GM13976 (cell line): ENCODE measurements at regions not wholly inside any gene's neighbourhood (a gene's known extent, or its start where the extent isn't known, plus 50 kb on each side); places are given as distances from the start of the nearest gene placed in this dataset.
"Not testable (repeated sequence)": the region's sequence is repeated elsewhere in the genome, so short reads cannot be mapped to it uniquely, and the experiment has no call there.

Experiments used
- DNase-seq: peaks from one replicate; pipeline ENCODE4 v3.0.0; 2012; ENCODE audit warnings: low spot score
- in situ Hi-C: fragments of 300-500 bp; cut with MboI; formaldehyde crosslinking; loops from one replicate; pipeline ENCODE4 v1.12.0; 2022; ENCODE audit warnings: low sequenced_read_pairs, mixed read lengths, inconsistent platforms; ENCODE audit not compliant: unreplicated experiment
- TF ChIP-seq, protein P1 (sequence below): IDR thresholded peaks from 2 replicates; pipeline ENCODE4 v1.5.1; 2012; ENCODE audit warnings: borderline replicate concordance, mild to moderate bottlenecking; ENCODE audit not compliant: insufficient read depth; ENCODE audit errors: extremely low read depth, missing control alignments, control extremely low read depth

DNA sequence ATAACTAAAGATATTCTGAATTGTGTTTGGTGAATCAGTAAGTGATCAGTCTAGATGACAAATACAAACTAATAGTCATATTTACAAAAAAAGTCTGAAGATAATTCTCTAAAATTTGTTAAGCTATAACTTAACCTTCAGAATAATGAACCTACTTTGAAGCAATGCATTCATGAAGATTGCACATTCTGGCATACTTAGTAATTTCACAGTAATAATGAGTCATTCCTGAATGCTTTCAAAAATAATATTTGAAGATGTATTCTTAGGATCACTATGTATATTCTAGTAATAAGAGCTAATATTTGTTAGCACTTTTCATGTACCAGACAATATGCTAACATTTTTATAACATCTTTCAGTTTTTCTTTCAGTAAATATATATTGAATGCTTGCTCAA lies 756.7 kb upstream of the SLIT2 start:
- in situ Hi-C loops = no loop called here
- DNase-seq = no peak
- TF ChIP-seq, protein P1, sequence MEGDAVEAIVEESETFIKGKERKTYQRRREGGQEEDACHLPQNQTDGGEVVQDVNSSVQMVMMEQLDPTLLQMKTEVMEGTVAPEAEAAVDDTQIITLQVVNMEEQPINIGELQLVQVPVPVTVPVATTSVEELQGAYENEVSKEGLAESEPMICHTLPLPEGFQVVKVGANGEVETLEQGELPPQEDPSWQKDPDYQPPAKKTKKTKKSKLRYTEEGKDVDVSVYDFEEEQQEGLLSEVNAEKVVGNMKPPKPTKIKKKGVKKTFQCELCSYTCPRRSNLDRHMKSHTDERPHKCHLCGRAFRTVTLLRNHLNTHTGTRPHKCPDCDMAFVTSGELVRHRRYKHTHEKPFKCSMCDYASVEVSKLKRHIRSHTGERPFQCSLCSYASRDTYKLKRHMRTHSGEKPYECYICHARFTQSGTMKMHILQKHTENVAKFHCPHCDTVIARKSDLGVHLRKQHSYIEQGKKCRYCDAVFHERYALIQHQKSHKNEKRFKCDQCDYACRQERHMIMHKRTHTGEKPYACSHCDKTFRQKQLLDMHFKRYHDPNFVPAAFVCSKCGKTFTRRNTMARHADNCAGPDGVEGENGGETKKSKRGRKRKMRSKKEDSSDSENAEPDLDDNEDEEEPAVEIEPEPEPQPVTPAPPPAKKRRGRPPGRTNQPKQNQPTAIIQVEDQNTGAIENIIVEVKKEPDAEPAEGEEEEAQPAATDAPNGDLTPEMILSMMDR = no peak

DNA sequence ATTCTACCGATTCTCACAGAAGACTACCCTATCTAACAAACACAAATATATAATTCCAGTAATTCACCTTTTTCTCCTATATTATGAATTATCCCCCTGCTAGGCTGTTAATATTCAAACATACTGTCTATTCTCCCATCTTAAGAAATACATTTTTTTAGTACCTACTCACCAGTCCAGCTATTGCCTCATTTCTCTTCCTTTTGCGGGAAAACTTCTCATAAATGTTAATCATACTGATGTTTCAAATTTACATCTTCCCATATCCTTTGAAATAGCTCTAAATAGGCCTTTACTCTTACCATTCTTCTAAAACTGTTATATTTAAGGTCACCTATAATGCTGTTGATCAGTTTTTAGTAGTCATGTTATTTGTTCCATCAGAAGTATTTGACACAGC lies 759.1 kb upstream of the SLIT2 start:
- in situ Hi-C loops = no loop called here

DNA sequence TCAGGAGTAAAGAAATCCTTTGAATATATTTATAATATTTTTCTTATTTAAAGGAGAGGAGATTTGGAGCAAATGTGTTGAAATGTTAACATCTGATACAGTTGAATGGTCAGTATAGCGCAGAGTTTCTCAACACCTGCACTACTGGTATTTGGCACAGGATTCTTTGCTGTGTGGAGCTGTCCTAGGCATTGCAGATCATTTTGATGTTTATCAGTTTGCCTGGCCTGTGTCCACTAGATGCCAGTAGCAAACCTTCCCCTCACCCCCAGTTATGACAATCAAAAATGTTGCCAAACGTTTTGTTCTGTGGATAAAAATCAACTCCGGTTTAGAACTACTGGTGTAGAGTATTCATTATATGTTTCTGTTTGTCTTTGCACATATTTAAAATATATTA lies 765.3 kb upstream of the SLIT2 start:
- in situ Hi-C loops = no loop called here
- DNase-seq = no peak
- TF ChIP-seq, protein P1 = no peak

More for the DNA sequence above, 759.1 kb upstream of the SLIT2 start:
- TF ChIP-seq, protein P1 = no peak
- DNase-seq = no peak

DNA sequence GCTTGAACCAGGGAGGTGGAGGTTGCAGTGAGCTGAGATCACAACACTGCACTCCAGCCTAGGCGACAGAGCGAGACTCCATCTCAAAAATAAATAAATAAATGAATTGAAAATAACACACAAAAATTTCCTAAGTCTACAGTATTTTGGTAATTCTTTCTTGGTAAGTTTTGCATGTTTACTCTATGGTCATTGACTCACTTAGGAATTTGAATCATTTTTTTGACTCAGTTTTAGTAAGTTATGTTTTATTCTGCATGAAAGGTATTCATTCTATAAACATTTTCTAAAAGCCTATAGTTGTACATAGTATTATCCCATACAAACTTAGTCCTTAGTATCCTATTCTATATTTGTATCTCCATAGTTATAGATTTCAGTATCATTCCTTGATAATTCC lies 772.9 kb upstream of the SLIT2 start:
- TF ChIP-seq, protein P1 = no peak
- no peak for DNase-seq
- in situ Hi-C loops = no loop called here

DNA sequence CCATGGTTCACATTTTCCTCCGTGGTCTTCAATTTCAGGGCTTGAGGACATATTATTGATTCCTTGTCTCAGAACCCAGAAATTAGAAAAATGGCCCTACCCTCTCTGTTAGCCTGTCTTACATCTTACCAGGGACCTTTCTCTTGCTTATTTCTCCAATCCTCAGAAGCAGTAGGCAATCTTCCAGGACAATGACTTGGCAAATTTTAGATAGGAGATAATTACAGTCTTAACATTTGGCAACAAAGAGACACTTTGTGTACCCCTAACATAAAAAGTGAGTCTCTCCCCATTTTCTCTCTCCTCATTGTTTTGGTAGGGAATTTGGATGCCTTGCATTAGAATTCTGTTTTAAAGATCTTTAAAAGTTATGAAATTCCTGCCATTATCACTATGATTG lies 778.1 kb upstream of the SLIT2 start:
- in situ Hi-C loops = no loop called here
- DNase-seq = no peak
- TF ChIP-seq, protein P1 = no peak

DNA sequence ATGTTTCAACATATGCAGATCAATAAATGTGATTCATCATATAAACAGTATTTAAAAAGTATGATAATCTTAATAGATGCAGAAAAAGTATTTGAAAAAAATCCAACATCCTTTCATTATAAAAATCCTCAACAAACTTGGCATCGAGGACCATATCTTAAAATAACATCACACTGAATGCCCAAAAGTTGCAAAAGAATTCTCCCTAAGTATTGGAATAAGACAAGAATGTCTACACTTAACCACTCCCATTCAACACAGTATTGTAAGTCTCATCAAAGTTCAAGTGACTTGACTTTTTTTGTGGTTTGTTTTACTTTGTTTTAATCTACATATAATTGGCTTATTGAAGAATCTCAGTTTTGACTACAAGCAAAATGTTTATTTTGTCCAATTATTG lies 779.0 kb upstream of the SLIT2 start:
- TF ChIP-seq, protein P1 = no peak
- no peak for DNase-seq
- in situ Hi-C loops = no loop called here

DNA sequence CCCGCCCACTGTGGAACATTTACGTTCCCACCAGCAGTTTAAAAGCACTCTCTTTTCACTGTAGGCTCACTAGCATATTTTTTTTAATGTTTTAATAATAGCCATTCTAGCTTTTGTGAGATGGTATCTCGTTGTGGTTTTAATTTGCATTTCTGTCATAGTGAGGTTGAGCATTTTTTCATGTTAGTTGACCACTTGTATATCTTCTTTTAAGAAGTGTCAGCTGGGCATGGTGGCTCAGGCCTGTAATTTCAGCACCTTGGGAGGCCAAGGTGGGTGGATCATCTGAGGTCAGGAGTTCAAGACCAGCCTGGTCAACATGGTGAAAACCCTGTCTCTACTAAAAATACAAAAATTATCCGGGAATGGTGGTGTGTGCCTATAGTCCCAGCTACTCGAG lies 781.7 kb upstream of the SLIT2 start:
- not testable (repeated sequence) for DNase-seq

More for the DNA sequence above, 781.7 kb upstream of the SLIT2 start:
- in situ Hi-C loops = not testable (repeated sequence)
